Kasumi-1 (cell line): ENCODE measurements at regions not wholly inside any gene's neighbourhood (a gene's known extent, or its start where the extent isn't known, plus 50 kb on each side); places are given as distances from the start of the nearest gene placed in this dataset.

Source experiments
- DNase-seq, 2 experiments: peaks; one replicate each; lab custom pipeline; 2025; lab: John Stamatoyannopoulos, UW

- DNase-seq: no peak
Measured at GRCh38 chr2:128368437-128369107, 49.9 kb upstream of the HS6ST1 start.

- no peak for DNase-seq
Measured at GRCh38 chr2:128369108-128369555, 50.5 kb upstream of the HS6ST1 start.

GRCh38 chr2:128369602-128370467, 51.2 kb upstream of the HS6ST1 start:
- DNase-seq: no peak

- DNase-seq: no peak
Measured at GRCh38 chr2:128370468-128371247, 52.0 kb upstream of the HS6ST1 start.

- DNase-seq: no peak
Measured at GRCh38 chr2:128371248-128371630, 52.6 kb upstream of the HS6ST1 start.

GRCh38 chr2:128371648-128372345, 53.1 kb upstream of the HS6ST1 start:
- no peak for DNase-seq

GRCh38 chr2:128372621-128373341, 54.1 kb upstream of the HS6ST1 start:
- DNase-seq: no peak

GRCh38 chr2:128373451-128374000, 54.9 kb upstream of the HS6ST1 start:
- no peak for DNase-seq

GRCh38 chr2:128374001-128374710, 55.5 kb upstream of the HS6ST1 start:
- no peak for DNase-seq

GRCh38 chr2:128374711-128375413, 56.2 kb upstream of the HS6ST1 start:
- no peak for DNase-seq

- no peak for DNase-seq
Measured at GRCh38 chr2:128375454-128375853, 56.8 kb upstream of the HS6ST1 start.

- DNase-seq: no peak
Measured at GRCh38 chr2:128376241-128377041, 57.8 kb upstream of the HS6ST1 start.

- DNase-seq: no peak
Measured at GRCh38 chr2:128377071-128377910, 58.6 kb upstream of the HS6ST1 start.

GRCh38 chr2:128378231-128379020, 59.8 kb upstream of the HS6ST1 start:
- DNase-seq: no peak

- no peak for DNase-seq
Measured at GRCh38 chr2:128379021-128380015, 60.6 kb upstream of the HS6ST1 start.
